SK-N-SH (cell line): ENCODE measurements at regions not wholly inside any gene's neighbourhood (a gene's known extent, or its start where the extent isn't known, plus 50 kb on each side); places are given as distances from the start of the nearest gene placed in this dataset.

Experiments
- CTCF ChIA-PET: fragments of 300-600, 350-600 bp; formaldehyde crosslinking; extraction: SDS; loops from one replicate; lab custom pipeline; 2021; lab: Yijun Ruan, JAX
- POLR2A ChIA-PET: fragments of 350-600 bp; sonication (Branson Sonifier 250); formaldehyde crosslinking; extraction: SDS; loops from one replicate; lab custom pipeline; 2020; ENCODE audit warnings: antibody characterized with exemption, inconsistent platforms; lab: Yijun Ruan, JAX
- DNase-seq: peaks from one replicate; pipeline ENCODE4 v3.0.0; 2012
- H2AFZ ChIP-seq: fragments of 200-600 bp; sonication (generic); 2 replicates; pipeline ENCODE4 v1.8.1; 2016; ENCODE audit warnings: antibody characterized with exemption, mild to moderate bottlenecking, low read depth
- H3F3A ChIP-seq: fragments of 200-600 bp; sonication (generic); replicated peaks from 2 replicates; pipeline ENCODE3; 2016; ENCODE audit warnings: antibody characterized with exemption, mild to moderate bottlenecking; ENCODE audit not compliant: insufficient read depth
- H3K27ac ChIP-seq, 2 experiments: fragments of 200-500 bp in 1 of 2; fragments of 200-600 bp in 1 of 2; sonication (Bioruptor generic) in 1 of 2; sonication (generic), shearing (Covaris generic) in 1 of 2; 2 replicates each; pipeline versions ENCODE4 v1.5.1 to v1.6.1; 2014 to 2016; ENCODE audit warnings: low read depth in 2 of 2, inconsistent platforms in 1 of 2, low read length in 1 of 2, mild to moderate bottlenecking in 1 of 2, mixed read lengths in 1 of 2
- H3K27me3 ChIP-seq: fragments of 200-600 bp; sonication (generic), shearing (Covaris generic); 2 replicates; pipeline ENCODE4 v1.6.1; 2016; ENCODE audit warnings: mixed run types; ENCODE audit not compliant: insufficient read depth
- H3K36me3 ChIP-seq, 2 experiments: fragments of 200-500 bp in 1 of 2; fragments of 200-600 bp in 1 of 2; sonication (Bioruptor generic) in 1 of 2; sonication (generic) in 1 of 2; replicated peaks in 1 of 2; 2 replicates each; pipeline versions ENCODE3 to v1.5.1; 2014 to 2016; ENCODE audit warnings: low read length in 1 of 2, mild to moderate bottlenecking in 1 of 2; ENCODE audit not compliant: insufficient read depth in 2 of 2, control insufficient read depth in 1 of 2
- H3K4me1 ChIP-seq, 2 experiments: fragments of 200-500 bp in 1 of 2; fragments of 200-600 bp in 1 of 2; sonication (Bioruptor generic) in 1 of 2; sonication (generic), shearing (Covaris generic) in 1 of 2; 2 replicates each; pipeline versions ENCODE4 v1.5.1 to v1.6.1; 2014 to 2016; ENCODE audit warnings: low read depth in 1 of 2, low read length in 1 of 2, mixed run types in 1 of 2; ENCODE audit not compliant: insufficient read depth in 2 of 2, control insufficient read depth in 1 of 2
- H3K4me2 ChIP-seq: fragments of 200-600 bp; sonication (generic), shearing (Covaris generic); 2 replicates; pipeline ENCODE4 v1.6.1; 2017; ENCODE audit warnings: mixed run types
- H3K4me3 ChIP-seq, 2 experiments: fragments of 200-500 bp in 1 of 2; fragments of 200-600 bp in 1 of 2; sonication (Bioruptor generic) in 1 of 2; sonication (generic), shearing (Covaris generic) in 1 of 2; 2 replicates each; pipeline versions ENCODE4 v1.5.1 to v1.8.1; 2014 to 2016; ENCODE audit warnings: low read depth in 2 of 2, inconsistent platforms in 1 of 2, low read length in 1 of 2, mild to moderate bottlenecking in 1 of 2, mixed read lengths in 1 of 2, moderate library complexity in 1 of 2
- H3K79me2 ChIP-seq: fragments of 200-600 bp; sonication (generic); 2 replicates; pipeline ENCODE4 v1.8.1; 2017; ENCODE audit warnings: mild to moderate bottlenecking; ENCODE audit not compliant: insufficient read depth
- H3K9ac ChIP-seq: fragments of 200-600 bp; sonication (generic); 2 replicates; pipeline ENCODE4 v1.6.1; 2017; ENCODE audit warnings: mixed run types
- H3K9me2 ChIP-seq: fragments of 200-600 bp; sonication (generic); 2 replicates; pipeline ENCODE4 v1.6.1; 2017; ENCODE audit warnings: mixed run types
- H3K9me3 ChIP-seq: fragments of 200-600 bp; sonication (generic); 2 replicates; pipeline ENCODE4 v1.6.1; 2017; ENCODE audit warnings: mixed run types, mild to moderate bottlenecking, moderate library complexity
- H4K20me1 ChIP-seq: fragments of 200-600 bp; sonication (generic); 2 replicates; pipeline ENCODE4 v1.6.1; 2017; ENCODE audit warnings: mild to moderate bottlenecking, mixed run types; ENCODE audit not compliant: insufficient read depth
- CHD2 ChIP-seq: fragments of 150-350 bp; IDR thresholded peaks from 2 replicates; pipeline ENCODE4 v1.6.1; 2018; ENCODE audit warnings: low read length; ENCODE audit not compliant: partially characterized antibody
- EP300 ChIP-seq, 2 experiments: IDR thresholded peaks; 2 replicates each; pipeline versions ENCODE4 v1.4.0 to v1.6.1; 2012; ENCODE audit warnings: borderline replicate concordance in 1 of 2, low read depth in 1 of 2, low read length in 1 of 2
- EZH2phosphoT487 ChIP-seq: fragments of 200-600 bp; sonication (generic); IDR thresholded peaks from 2 replicates; pipeline ENCODE4 v1.6.1; 2017; ENCODE audit warnings: low read depth, mixed run types, mild to moderate bottlenecking, antibody characterized with exemption, moderate library complexity, borderline replicate concordance
- FOXJ3 ChIP-seq: sonication (generic); formaldehyde crosslinking; IDR thresholded peaks from 2 replicates; pipeline ENCODE4 v1.5.1; 2020; ENCODE audit warnings: mild to moderate bottlenecking, missing genetic modification reagents
- GABPA ChIP-seq: IDR thresholded peaks from 2 replicates; pipeline ENCODE4 v1.4.0; 2012; ENCODE audit warnings: low read depth, mild to moderate bottlenecking
- IRF3 ChIP-seq: fragments of 150-350 bp; IDR thresholded peaks from 2 replicates; pipeline ENCODE4 v1.6.1; 2016; ENCODE audit warnings: mild to moderate bottlenecking, low read depth, low read length
- NFIC ChIP-seq: IDR thresholded peaks from 2 replicates; pipeline ENCODE4 v1.4.0; 2012; ENCODE audit warnings: borderline replicate concordance
- RCOR1 ChIP-seq: fragments of 150-350 bp; IDR thresholded peaks from 2 replicates; pipeline ENCODE4 v1.6.1; 2017; ENCODE audit warnings: antibody characterized with exemption, low read length
- RFX5 ChIP-seq: IDR thresholded peaks from 2 replicates; pipeline ENCODE4 v1.6.1; 2012; ENCODE audit warnings: mild to moderate bottlenecking, improper control_type of control experiment, low read length
- SIN3A ChIP-seq: IDR thresholded peaks from 2 replicates; pipeline ENCODE4 v1.6.1; 2012; ENCODE audit warnings: low read depth, mild to moderate bottlenecking, low read length, moderate library complexity, borderline replicate concordance
- TAF1 ChIP-seq: IDR thresholded peaks from 2 replicates; pipeline ENCODE4 v1.6.1; 2012; ENCODE audit warnings: low read depth, mild to moderate bottlenecking, low read length, moderate library complexity, borderline replicate concordance
- USF2 ChIP-seq: fragments of 150-350 bp; IDR thresholded peaks from 2 replicates; pipeline ENCODE4 v1.6.1; 2017; ENCODE audit warnings: antibody characterized with exemption, low read length, low read depth, borderline replicate concordance
- ZBTB33 ChIP-seq: IDR thresholded peaks from 2 replicates; pipeline ENCODE4 v1.4.0; 2012; ENCODE audit warnings: low read depth, borderline replicate concordance
- WGBS: methylation state at CpG from one replicate; pipeline ENCODE4 v1.1.6; 2017; ENCODE audit warnings: low lambda C conversion rate; 5-methylcytosine and 5-hydroxymethylcytosine counted together

GRCh38 chr7:17212188-17212587 is 86.3 kb upstream of the AHR start (continued):
- no peak for TF ChIP-seq EP300 (IDR thresholded peaks at IDR 0.05; ENCODE audit: borderline replicate concordance in 1 of 2, low read depth in 1 of 2, low read length in 1 of 2)

- 26% methylated on average over 2 of the region's 2 CpGs for WGBS
- POLR2A ChIA-PET: no interaction called here
- Histone ChIP-seq H3K79me2 (no peaks in the 10 kb centered on the region), H3K4me1 (no peaks in the 10 kb centered on the region; a peak in 1 of 4 replicates), H4K20me1 (no peaks in the 10 kb centered on the region), H3K27ac (no peak overlapping the region), H3K9me2 (no peaks in the 10 kb centered on the region; the same call in 1 of the 2 replicates), H3K9ac (no peak overlapping the region), H3K27me3 (0 out of 2 replicates have a peak, but pooled peaks cover 6% of the 10 kb centered on the region), H3K4me2 (no peak overlapping the region), H3K4me3 (no peak overlapping the region), H3K36me3 (no peaks in the 10 kb centered on the region), H3K9me3 (no peaks in the 10 kb centered on the region), H3F3A (no peaks in the 10 kb centered on the region), H2AFZ (no peak overlapping the region)
- TF ChIP-seq USF2: no peak
- no peak for TF ChIP-seq TAF1
- no peak for TF ChIP-seq RFX5
- TF ChIP-seq GABPA: no peak
- no peak for TF ChIP-seq CHD2
- TF ChIP-seq EZH2phosphoT487: no peak
- TF ChIP-seq FOXJ3 (CRISPR knock-in tag): no peak
- no peak for TF ChIP-seq SIN3A
- TF ChIP-seq NFIC: no peak
- TF ChIP-seq IRF3: no peak
- TF ChIP-seq RCOR1: no peak
- no peak for TF ChIP-seq EP300 (IDR thresholded peaks at IDR 0.05; ENCODE audit: borderline replicate concordance in 1 of 2, low read depth in 1 of 2, low read length in 1 of 2)
- TF ChIP-seq ZBTB33: no peak
- no peak for DNase-seq
- CTCF ChIA-PET: no interaction called here
Measured at GRCh38 chr7:17227766-17228490, 70.5 kb upstream of the AHR start.
